ENCODE measurements at regions not wholly inside any gene's neighbourhood (a gene's known extent, or its start where the extent isn't known, plus 50 kb on each side); places are given as distances from the start of the nearest gene placed in this dataset.

DNA sequence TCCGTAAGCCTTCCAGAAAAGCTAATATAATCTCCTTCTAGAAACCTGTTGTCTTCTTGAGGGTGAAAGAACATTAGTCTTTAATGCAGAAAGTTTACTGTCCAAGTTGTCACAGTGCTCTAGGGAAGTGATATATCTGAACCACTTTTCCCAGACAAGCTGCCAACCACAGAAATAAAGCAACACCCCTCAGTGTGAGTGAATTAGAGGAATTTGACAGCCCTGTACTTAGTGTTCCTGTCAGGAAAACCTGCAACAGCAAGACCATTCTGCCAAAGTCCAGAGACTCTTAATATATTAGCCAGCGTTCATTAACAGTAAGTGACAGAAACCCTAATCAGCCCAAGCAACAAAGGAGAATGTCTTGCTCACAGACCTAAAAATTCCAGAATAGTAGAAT is 137.7 kb downstream of the KATNIP start:
- Histone ChIP-seq H2AFZ (ENCODE audit: low read depth, low read length, poor library complexity, severe bottlenecking) (no peak overlapping the region), H3K9me3 (ENCODE audit: control insufficient read depth in 1 of 2, insufficient read depth in 1 of 2, low read depth in 1 of 2, low read length in 2 of 2) (no peaks in the 10 kb centered on the region), H3K79me2 (ENCODE audit: insufficient read depth, low read length) (no peaks in the 10 kb centered on the region), H3K4me3 (replicated peaks in 1 of 2; ENCODE audit: low read depth in 1 of 2, low read length in 2 of 2) (no peak overlapping the region), H3K4me1 (ENCODE audit: control insufficient read depth in 1 of 2, insufficient read depth in 2 of 2, low read length in 2 of 2) (no peaks in the 10 kb centered on the region), H3K9me2 (ENCODE audit: insufficient read depth) (no peaks in the 10 kb centered on the region), H3K9ac (ENCODE audit: low read length) (no peak overlapping the region), H3K4me2 (ENCODE audit: low read length) (no peak overlapping the region), H4K20me1 (ENCODE audit: insufficient read depth) (no peaks in the 10 kb centered on the region), H3K27me3 (ENCODE audit: insufficient read depth, low read length) (no peaks in the 10 kb centered on the region), H3K36me3 (ENCODE audit: control insufficient read depth in 1 of 2, insufficient read depth in 2 of 2, low read length in 2 of 2) (no peaks in the 10 kb centered on the region), H3K27ac (ENCODE audit: low read depth, low read length) (no peak overlapping the region)
- ChIA-PET RAD21 (ENCODE audit: low non-redundant PET in 1 of 2, low total read pairs in 2 of 2, uncharacterized antibody in 2 of 2, unreplicated experiment in 2 of 2) (interaction anchor here in 1 of 2 experiments (1.0 kb wide), 1 partner anchor 48 kb away, joined by 3 read pairs; no protein-coding TSS in a partner anchor), POLR2A (no interaction called here), CTCF (interaction anchor here (1.2 kb wide), 1 partner anchor 11 kb away, joined by 3 read pairs; no protein-coding TSS in a partner anchor)
- ATAC-seq (no peak), DNase-seq (ENCODE audit: low read depth, low spot score) (no peak)
- BruUV-seq (replicated peaks) = no TSS peak
- intact Hi-C loops (cut with micrococcal nuclease) = no loop called here
- TF ChIP-seq CBX3 (IDR thresholded peaks at IDR 0.05; ENCODE audit: low read depth) (no peak), EZH2 (IDR thresholded peaks at IDR 0.05) (no peak), TCF7L2 (IDR thresholded peaks at IDR 0.05; ENCODE audit: borderline replicate concordance, extremely low read depth, insufficient read depth, insufficient read length) (no peak), JUND (IDR thresholded peaks at IDR 0.05) (no peak), SP1 (IDR thresholded peaks at IDR 0.05; ENCODE audit: low read depth) (no peak), SRF (IDR thresholded peaks at IDR 0.05; ENCODE audit: low read depth) (no peak), POLR2A (IDR thresholded peaks at IDR 0.05; ENCODE audit: borderline replicate concordance, extremely low read depth, insufficient read depth, insufficient read length) (no peak), YY1 (IDR thresholded peaks at IDR 0.05; ENCODE audit: extremely low read depth, insufficient replicate concordance, low read depth, low read length) (no peak), EGR1 (IDR thresholded peaks at IDR 0.05; ENCODE audit: low read depth) (no peak), POLR2AphosphoS5 (IDR thresholded peaks at IDR 0.05; ENCODE audit: low read depth, low read length) (no peak), EZH2phosphoT487 (IDR thresholded peaks at IDR 0.05; ENCODE audit: borderline replicate concordance) (no peak), CEBPB (IDR thresholded peaks at IDR 0.05; ENCODE audit: low read depth) (no peak), FOSL1 (IDR thresholded peaks at IDR 0.05; ENCODE audit: low read depth) (no peak)
- TF ChIP-seq, protein P1, sequence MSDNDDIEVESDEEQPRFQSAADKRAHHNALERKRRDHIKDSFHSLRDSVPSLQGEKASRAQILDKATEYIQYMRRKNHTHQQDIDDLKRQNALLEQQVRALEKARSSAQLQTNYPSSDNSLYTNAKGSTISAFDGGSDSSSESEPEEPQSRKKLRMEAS (IDR thresholded peaks at IDR 0.05) = no peak
- TF ChIP-seq, protein P2, sequence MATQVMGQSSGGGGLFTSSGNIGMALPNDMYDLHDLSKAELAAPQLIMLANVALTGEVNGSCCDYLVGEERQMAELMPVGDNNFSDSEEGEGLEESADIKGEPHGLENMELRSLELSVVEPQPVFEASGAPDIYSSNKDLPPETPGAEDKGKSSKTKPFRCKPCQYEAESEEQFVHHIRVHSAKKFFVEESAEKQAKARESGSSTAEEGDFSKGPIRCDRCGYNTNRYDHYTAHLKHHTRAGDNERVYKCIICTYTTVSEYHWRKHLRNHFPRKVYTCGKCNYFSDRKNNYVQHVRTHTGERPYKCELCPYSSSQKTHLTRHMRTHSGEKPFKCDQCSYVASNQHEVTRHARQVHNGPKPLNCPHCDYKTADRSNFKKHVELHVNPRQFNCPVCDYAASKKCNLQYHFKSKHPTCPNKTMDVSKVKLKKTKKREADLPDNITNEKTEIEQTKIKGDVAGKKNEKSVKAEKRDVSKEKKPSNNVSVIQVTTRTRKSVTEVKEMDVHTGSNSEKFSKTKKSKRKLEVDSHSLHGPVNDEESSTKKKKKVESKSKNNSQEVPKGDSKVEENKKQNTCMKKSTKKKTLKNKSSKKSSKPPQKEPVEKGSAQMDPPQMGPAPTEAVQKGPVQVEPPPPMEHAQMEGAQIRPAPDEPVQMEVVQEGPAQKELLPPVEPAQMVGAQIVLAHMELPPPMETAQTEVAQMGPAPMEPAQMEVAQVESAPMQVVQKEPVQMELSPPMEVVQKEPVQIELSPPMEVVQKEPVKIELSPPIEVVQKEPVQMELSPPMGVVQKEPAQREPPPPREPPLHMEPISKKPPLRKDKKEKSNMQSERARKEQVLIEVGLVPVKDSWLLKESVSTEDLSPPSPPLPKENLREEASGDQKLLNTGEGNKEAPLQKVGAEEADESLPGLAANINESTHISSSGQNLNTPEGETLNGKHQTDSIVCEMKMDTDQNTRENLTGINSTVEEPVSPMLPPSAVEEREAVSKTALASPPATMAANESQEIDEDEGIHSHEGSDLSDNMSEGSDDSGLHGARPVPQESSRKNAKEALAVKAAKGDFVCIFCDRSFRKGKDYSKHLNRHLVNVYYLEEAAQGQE (IDR thresholded peaks at IDR 0.05; ENCODE audit: low read depth) = no peak
- TF ChIP-seq, protein P3, sequence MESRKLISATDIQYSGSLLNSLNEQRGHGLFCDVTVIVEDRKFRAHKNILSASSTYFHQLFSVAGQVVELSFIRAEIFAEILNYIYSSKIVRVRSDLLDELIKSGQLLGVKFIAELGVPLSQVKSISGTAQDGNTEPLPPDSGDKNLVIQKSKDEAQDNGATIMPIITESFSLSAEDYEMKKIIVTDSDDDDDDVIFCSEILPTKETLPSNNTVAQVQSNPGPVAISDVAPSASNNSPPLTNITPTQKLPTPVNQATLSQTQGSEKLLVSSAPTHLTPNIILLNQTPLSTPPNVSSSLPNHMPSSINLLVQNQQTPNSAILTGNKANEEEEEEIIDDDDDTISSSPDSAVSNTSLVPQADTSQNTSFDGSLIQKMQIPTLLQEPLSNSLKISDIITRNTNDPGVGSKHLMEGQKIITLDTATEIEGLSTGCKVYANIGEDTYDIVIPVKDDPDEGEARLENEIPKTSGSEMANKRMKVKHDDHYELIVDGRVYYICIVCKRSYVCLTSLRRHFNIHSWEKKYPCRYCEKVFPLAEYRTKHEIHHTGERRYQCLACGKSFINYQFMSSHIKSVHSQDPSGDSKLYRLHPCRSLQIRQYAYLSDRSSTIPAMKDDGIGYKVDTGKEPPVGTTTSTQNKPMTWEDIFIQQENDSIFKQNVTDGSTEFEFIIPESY (IDR thresholded peaks at IDR 0.05; ENCODE audit: extremely low read depth, insufficient replicate concordance, low read length) = no peak
- TF ChIP-seq, protein P4, sequence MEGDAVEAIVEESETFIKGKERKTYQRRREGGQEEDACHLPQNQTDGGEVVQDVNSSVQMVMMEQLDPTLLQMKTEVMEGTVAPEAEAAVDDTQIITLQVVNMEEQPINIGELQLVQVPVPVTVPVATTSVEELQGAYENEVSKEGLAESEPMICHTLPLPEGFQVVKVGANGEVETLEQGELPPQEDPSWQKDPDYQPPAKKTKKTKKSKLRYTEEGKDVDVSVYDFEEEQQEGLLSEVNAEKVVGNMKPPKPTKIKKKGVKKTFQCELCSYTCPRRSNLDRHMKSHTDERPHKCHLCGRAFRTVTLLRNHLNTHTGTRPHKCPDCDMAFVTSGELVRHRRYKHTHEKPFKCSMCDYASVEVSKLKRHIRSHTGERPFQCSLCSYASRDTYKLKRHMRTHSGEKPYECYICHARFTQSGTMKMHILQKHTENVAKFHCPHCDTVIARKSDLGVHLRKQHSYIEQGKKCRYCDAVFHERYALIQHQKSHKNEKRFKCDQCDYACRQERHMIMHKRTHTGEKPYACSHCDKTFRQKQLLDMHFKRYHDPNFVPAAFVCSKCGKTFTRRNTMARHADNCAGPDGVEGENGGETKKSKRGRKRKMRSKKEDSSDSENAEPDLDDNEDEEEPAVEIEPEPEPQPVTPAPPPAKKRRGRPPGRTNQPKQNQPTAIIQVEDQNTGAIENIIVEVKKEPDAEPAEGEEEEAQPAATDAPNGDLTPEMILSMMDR (IDR thresholded peaks at IDR 0.05 in 2 of 3, conservative IDR thresholded peaks at IDR 0.05 in 1 of 3; ENCODE audit: borderline replicate concordance in 1 of 3, insufficient read depth in 1 of 3, low read depth in 2 of 3, low read length in 2 of 3) = no peak
